ENCODE measurements at regions not wholly inside any gene's neighbourhood (a gene's known extent, or its start where the extent isn't known, plus 50 kb on each side); places are given as distances from the start of the nearest gene placed in this dataset.
"Not testable (repeated sequence)": the region's sequence is repeated elsewhere in the genome, so short reads cannot be mapped to it uniquely, and the experiment has no call there.

- DNase-seq (ENCODE audit: low spot score) (no peak), ATAC-seq (ENCODE audit: low read depth) (no peak)
- no peak for TF ChIP-seq CTCF (IDR thresholded peaks at IDR 0.05; ENCODE audit: poor library complexity, severe bottlenecking)
- no peak overlapping the region for H3K27ac ChIP-seq (ENCODE audit: poor library complexity, severe bottlenecking)
- no peak overlapping the region for H3K4me3 ChIP-seq (ENCODE audit: severe bottlenecking)
- H3K27me3 ChIP-seq (ENCODE audit: insufficient read depth, poor library complexity, severe bottlenecking): no peaks in the 10 kb centered on the region
- H3K9me3 ChIP-seq (ENCODE audit: severe bottlenecking): no peaks in the 10 kb centered on the region
- no peaks in the 10 kb centered on the region for H3K36me3 ChIP-seq (ENCODE audit: low read depth)
- no peaks in the 10 kb centered on the region for H3K4me1 ChIP-seq (ENCODE audit: insufficient read depth, poor library complexity, severe bottlenecking)
These were observed 199.3 kb upstream of the LINGO1 start for GRCh38 chr15:77831986-77832385.

GRCh38 chr15:77830051-77830468, 197.3 kb upstream of the LINGO1 start:
- no peaks in the 10 kb centered on the region for H3K36me3 ChIP-seq (ENCODE audit: low read depth)
- TF ChIP-seq CTCF (IDR thresholded peaks at IDR 0.05; ENCODE audit: poor library complexity, severe bottlenecking): no peak
- H3K4me3 ChIP-seq (ENCODE audit: severe bottlenecking): no peak overlapping the region
- no peaks in the 10 kb centered on the region for H3K4me1 ChIP-seq (ENCODE audit: insufficient read depth, poor library complexity, severe bottlenecking)
- DNase-seq (ENCODE audit: low spot score) (peak; percentile 63), ATAC-seq (ENCODE audit: low read depth) (peak; percentile 61)
- H3K9me3 ChIP-seq (ENCODE audit: severe bottlenecking): no peaks in the 10 kb centered on the region
- H3K27me3 ChIP-seq (ENCODE audit: insufficient read depth, poor library complexity, severe bottlenecking): no peaks in the 10 kb centered on the region
- no peak overlapping the region for H3K27ac ChIP-seq (ENCODE audit: poor library complexity, severe bottlenecking)

GRCh38 chr15:77829331-77829730, 196.6 kb upstream of the LINGO1 start:
- H3K4me3 ChIP-seq (ENCODE audit: severe bottlenecking); ATAC-seq (ENCODE audit: low read depth); H3K36me3 ChIP-seq (ENCODE audit: low read depth); H3K9me3 ChIP-seq (ENCODE audit: severe bottlenecking); DNase-seq (ENCODE audit: low spot score); H3K27me3 ChIP-seq (ENCODE audit: insufficient read depth, poor library complexity, severe bottlenecking); H3K27ac ChIP-seq (ENCODE audit: poor library complexity, severe bottlenecking); H3K4me1 ChIP-seq (ENCODE audit: insufficient read depth, poor library complexity, severe bottlenecking): not testable (repeated sequence)

GRCh38 chr15:77827860-77828259, 195.1 kb upstream of the LINGO1 start:
- DNase-seq (ENCODE audit: low spot score) (no peak), ATAC-seq (ENCODE audit: low read depth) (no peak)
- Histone ChIP-seq H3K27ac (ENCODE audit: poor library complexity, severe bottlenecking) (no peak overlapping the region), H3K36me3 (ENCODE audit: low read depth) (no peaks in the 10 kb centered on the region), H3K27me3 (ENCODE audit: insufficient read depth, poor library complexity, severe bottlenecking) (no peaks in the 10 kb centered on the region), H3K4me1 (ENCODE audit: insufficient read depth, poor library complexity, severe bottlenecking) (no peaks in the 10 kb centered on the region), H3K9me3 (ENCODE audit: severe bottlenecking) (no peaks in the 10 kb centered on the region), H3K4me3 (ENCODE audit: severe bottlenecking) (no peak overlapping the region)
- no peak for TF ChIP-seq CTCF (IDR thresholded peaks at IDR 0.05; ENCODE audit: poor library complexity, severe bottlenecking)

- no peaks in the 10 kb centered on the region for H3K9me3 ChIP-seq (ENCODE audit: severe bottlenecking)
- peaks cover 3% of the 10 kb centered on the region for H3K27me3 ChIP-seq (ENCODE audit: insufficient read depth, poor library complexity, severe bottlenecking)
- H3K36me3 ChIP-seq (ENCODE audit: low read depth): no peaks in the 10 kb centered on the region
- no peak for TF ChIP-seq CTCF (IDR thresholded peaks at IDR 0.05; ENCODE audit: poor library complexity, severe bottlenecking)
- ATAC-seq (ENCODE audit: low read depth) (no peak), DNase-seq (ENCODE audit: low spot score) (peak; percentile 63)
- no peak overlapping the region for H3K4me3 ChIP-seq (ENCODE audit: severe bottlenecking)
- no peaks in the 10 kb centered on the region for H3K4me1 ChIP-seq (ENCODE audit: insufficient read depth, poor library complexity, severe bottlenecking)
- H3K27ac ChIP-seq (ENCODE audit: poor library complexity, severe bottlenecking): no peak overlapping the region
These were observed 193.4 kb upstream of the LINGO1 start for GRCh38 chr15:77826006-77826695.

All from RWPE2 (cell line).